ENCODE measurements at regions not wholly inside any gene's neighbourhood (a gene's known extent, or its start where the extent isn't known, plus 50 kb on each side); places are given as distances from the start of the nearest gene placed in this dataset.

DNA sequence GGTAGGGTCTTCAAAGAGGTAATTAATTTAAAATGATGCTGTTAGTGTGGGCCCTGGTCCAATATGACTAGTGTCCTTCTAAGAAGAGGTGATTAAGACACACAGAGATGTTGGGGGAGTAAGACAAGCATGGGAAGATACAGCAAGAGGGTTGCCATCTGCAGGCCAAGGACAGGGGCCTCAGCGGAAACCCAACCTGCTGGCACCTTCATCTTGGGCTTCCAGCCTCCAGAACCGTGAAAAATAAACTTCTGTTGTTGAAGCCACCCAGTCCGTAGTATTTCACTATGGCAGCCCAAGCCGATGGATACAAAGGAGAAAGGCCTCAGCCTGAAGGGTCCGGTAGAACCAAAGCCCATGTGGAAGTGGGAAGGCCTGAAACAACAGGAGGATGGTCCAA is 161.7 kb upstream of the UBE2E1 start:
- ChIA-PET POLR2A (no interaction called here), CTCF (no interaction called here)
- no peak for DNase-seq (ENCODE audit: extremely low spot score)
- TF ChIP-seq, protein P1, sequence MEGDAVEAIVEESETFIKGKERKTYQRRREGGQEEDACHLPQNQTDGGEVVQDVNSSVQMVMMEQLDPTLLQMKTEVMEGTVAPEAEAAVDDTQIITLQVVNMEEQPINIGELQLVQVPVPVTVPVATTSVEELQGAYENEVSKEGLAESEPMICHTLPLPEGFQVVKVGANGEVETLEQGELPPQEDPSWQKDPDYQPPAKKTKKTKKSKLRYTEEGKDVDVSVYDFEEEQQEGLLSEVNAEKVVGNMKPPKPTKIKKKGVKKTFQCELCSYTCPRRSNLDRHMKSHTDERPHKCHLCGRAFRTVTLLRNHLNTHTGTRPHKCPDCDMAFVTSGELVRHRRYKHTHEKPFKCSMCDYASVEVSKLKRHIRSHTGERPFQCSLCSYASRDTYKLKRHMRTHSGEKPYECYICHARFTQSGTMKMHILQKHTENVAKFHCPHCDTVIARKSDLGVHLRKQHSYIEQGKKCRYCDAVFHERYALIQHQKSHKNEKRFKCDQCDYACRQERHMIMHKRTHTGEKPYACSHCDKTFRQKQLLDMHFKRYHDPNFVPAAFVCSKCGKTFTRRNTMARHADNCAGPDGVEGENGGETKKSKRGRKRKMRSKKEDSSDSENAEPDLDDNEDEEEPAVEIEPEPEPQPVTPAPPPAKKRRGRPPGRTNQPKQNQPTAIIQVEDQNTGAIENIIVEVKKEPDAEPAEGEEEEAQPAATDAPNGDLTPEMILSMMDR (IDR thresholded peaks at IDR 0.05; ENCODE audit: control extremely low read depth, extremely low read depth, low read depth, missing control alignments) = no peak

GRCh38 chr3:23644676-23645075 is 161.1 kb upstream of the UBE2E1 start:
- DNase-seq (ENCODE audit: extremely low spot score) = no peak
- CTCF ChIA-PET = interaction anchor here (1.1 kb wide), 1 partner anchor 9 kb away, joined by 3 read pairs; no protein-coding TSS in a partner anchor
- POLR2A ChIA-PET = no interaction called here
- TF ChIP-seq, protein P1 (IDR thresholded peaks at IDR 0.05; ENCODE audit: control extremely low read depth, extremely low read depth, low read depth, missing control alignments) = no peak

GRCh38 chr3:23645533-23646183 is 160.1 kb upstream of the UBE2E1 start:
- CTCF ChIA-PET = interaction anchor here (1.1 to 1.6 kb wide), 3 partner anchors 8 to 56 kb away, joined by 3 read pairs; no protein-coding TSS in a partner anchor
- no peak for DNase-seq (ENCODE audit: extremely low spot score)
- TF ChIP-seq, protein P1 (IDR thresholded peaks at IDR 0.05; ENCODE audit: control extremely low read depth, extremely low read depth, low read depth, missing control alignments) = no peak
- POLR2A ChIA-PET = no interaction called here

DNA sequence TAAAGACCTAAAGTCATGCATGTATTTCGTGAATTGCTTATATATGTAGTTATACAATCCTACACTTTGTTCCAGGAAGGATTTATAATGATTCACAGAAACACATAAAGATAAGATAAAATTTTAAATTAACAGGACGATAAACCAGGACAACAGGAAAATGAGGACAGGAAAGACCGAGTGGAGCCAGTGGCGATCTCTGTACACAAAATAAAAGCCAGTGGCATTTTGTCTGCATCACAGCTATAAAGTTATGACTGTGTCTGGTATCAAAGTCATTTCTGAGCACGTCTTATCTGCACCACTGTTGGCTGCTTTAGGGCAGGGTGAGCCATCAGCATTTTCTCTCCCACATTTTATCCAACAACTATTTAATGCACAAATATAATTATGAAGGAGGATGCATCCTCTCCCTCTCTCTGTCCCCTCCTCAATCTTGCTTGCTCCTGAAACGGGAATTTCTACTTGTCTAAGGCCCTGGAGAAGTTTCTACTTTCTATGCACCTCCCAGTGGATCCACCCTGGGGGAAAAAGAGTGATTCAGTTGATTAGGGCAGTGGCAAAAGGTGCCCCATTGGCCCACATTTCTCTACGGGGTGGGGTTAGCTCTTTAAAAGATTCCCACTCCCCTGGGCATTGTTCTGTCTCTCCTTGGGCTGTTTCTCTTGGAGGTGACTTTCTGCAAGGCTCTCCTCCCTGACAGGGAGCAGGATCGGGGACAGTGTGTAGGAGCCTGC is 159.4 kb upstream of the UBE2E1 start:
- POLR2A ChIA-PET = interaction anchor here (0.7 kb wide), 1 partner anchor 17 kb away, joined by 9 read pairs; no protein-coding TSS in a partner anchor
- TF ChIP-seq, protein P1 (IDR thresholded peaks at IDR 0.05; ENCODE audit: control extremely low read depth, extremely low read depth, low read depth, missing control alignments) = no peak

DNA sequence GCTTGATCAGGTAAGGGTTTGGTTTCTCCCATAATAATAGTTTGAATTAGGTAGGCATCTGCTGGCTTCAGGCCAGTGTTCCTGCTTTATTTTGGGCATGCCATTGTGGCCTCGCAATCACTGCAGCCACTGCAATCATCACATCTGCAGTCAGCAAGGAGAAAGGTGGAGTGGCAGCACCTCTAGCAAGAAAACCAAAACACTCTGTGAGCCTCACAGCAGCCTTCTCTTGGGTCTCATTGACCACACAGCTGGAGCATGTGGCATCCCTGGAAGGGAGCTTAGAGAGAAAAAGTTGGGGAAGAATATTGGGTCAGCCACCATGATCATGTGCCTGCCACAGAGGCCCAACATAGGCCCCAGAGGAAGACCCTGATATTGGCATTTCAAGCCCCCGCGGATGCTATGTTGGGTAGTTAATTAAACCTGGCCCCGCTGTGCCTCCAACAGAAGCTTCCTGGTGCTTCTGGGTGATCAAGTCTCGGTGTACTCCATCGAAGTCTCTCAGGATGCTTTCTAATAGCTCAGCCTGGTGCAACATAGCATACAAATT is 158.0 kb upstream of the UBE2E1 start:
- TF ChIP-seq, protein P1 (IDR thresholded peaks at IDR 0.05; ENCODE audit: control extremely low read depth, extremely low read depth, low read depth, missing control alignments) = no peak
- ChIA-PET POLR2A (no interaction called here), CTCF (interaction anchor here (1.2 to 2.6 kb wide), 3 partner anchors 8 to 28 kb away, joined by 3 to 17 read pairs (median 10); no protein-coding TSS in a partner anchor)
- no peak for DNase-seq (ENCODE audit: extremely low spot score)

More for the DNA sequence above, 159.4 kb upstream of the UBE2E1 start:
- CTCF ChIA-PET = interaction anchor here (1.5 to 1.6 kb wide), 2 partner anchors 27 to 57 kb away, joined by 3 read pairs; no protein-coding TSS in a partner anchor
- no peak for DNase-seq (ENCODE audit: extremely low spot score)

DNA sequence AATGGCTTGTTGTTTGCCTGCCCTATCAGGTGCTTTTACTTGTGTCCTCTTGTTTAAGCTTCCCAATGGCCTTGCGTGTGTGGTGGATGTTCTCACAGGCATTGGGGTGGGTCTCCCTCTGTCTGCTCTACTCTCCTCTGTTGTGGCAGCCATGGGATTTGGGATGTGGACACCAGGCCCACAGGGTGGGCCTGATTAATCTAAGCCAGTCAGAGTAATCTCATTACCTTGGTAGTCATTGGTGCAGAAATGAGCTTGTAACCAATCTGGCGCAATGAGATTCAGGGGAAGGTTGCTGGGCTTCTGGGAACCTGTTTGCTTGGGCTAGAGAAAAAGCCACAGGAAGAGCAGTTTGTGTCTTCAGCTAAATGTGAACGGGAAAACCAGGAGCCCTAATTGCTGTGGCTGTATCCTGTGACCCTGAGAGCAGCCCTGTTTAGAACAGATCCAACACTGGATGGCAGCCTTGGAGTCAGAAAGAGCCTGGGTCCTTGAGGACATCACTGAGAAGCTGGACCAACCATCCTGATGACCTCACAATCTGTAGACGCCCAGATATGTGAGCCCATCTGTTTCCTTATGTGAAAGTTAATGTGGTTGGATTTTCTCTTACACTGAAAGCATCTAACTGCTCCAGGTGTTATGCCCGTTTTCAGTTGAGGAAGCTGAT is 157.3 kb upstream of the UBE2E1 start:
- TF ChIP-seq, protein P1 (IDR thresholded peaks at IDR 0.05; ENCODE audit: control extremely low read depth, extremely low read depth, low read depth, missing control alignments) = no peak
- DNase-seq (ENCODE audit: extremely low spot score) = no peak
- POLR2A ChIA-PET = no interaction called here
- CTCF ChIA-PET = interaction anchor here (0.8 to 2.6 kb wide), 6 partner anchors 9 to 37 kb away, joined by 3 to 17 read pairs (median 4); no protein-coding TSS in a partner anchor
